Vagina (tissue), 2 donors: ENCODE measurements at regions not wholly inside any gene's neighbourhood (a gene's known extent, or its start where the extent isn't known, plus 50 kb on each side); places are given as distances from the start of the nearest gene placed in this dataset.

Experiments
- POLR2AphosphoS5 ChIP-seq, 2 donors: sonication (generic); formaldehyde crosslinking; IDR thresholded peaks; one replicate each; pipeline ENCODE4 v1.9.0; 2017; ENCODE audit warnings: antibody characterized with exemption in 2 of 2, mild to moderate bottlenecking in 2 of 2, low read depth in 1 of 2; ENCODE audit not compliant: insufficient read depth in 1 of 2
- TF ChIP-seq, protein P1 (sequence below), 3 experiments: fragments of 450-650 bp in 2 of 3; fragments of 200-600 bp in 1 of 3; sonication (generic) in 1 of 3; IDR thresholded peaks; one replicate each; pipeline ENCODE4 v1.5.1; 2017 to 2019; ENCODE audit warnings: antibody characterized with exemption in 3 of 3, mild to moderate bottlenecking in 2 of 3, moderate library complexity in 2 of 3

GRCh38 chr2:58441643-58442042, 200.5 kb upstream of the FANCL start:
- TF ChIP-seq, protein P1, sequence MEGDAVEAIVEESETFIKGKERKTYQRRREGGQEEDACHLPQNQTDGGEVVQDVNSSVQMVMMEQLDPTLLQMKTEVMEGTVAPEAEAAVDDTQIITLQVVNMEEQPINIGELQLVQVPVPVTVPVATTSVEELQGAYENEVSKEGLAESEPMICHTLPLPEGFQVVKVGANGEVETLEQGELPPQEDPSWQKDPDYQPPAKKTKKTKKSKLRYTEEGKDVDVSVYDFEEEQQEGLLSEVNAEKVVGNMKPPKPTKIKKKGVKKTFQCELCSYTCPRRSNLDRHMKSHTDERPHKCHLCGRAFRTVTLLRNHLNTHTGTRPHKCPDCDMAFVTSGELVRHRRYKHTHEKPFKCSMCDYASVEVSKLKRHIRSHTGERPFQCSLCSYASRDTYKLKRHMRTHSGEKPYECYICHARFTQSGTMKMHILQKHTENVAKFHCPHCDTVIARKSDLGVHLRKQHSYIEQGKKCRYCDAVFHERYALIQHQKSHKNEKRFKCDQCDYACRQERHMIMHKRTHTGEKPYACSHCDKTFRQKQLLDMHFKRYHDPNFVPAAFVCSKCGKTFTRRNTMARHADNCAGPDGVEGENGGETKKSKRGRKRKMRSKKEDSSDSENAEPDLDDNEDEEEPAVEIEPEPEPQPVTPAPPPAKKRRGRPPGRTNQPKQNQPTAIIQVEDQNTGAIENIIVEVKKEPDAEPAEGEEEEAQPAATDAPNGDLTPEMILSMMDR (IDR thresholded peaks at IDR 0.05): no peak
- no peak for TF ChIP-seq POLR2AphosphoS5 (IDR thresholded peaks at IDR 0.05; ENCODE audit: insufficient read depth in 1 of 2, low read depth in 1 of 2)
